ENCODE measurements at regions not wholly inside any gene's neighbourhood (a gene's known extent, or its start where the extent isn't known, plus 50 kb on each side); places are given as distances from the start of the nearest gene placed in this dataset.

GRCh38 chr20:52438326-52438963 is 246.9 kb upstream of the ZFP64 start:
- DNase-seq (ENCODE audit: low spot score), result no peak
- no peak overlapping the region for H3K27ac Mint-ChIP-seq
- H2AFZ ChIP-seq (replicated peaks), result no peak overlapping the region

GRCh38 chr20:52434453-52434852 is 242.9 kb upstream of the ZFP64 start:
- Mint-ChIP-seq H3K4me3 (no peak overlapping the region), H3K36me3 (no peaks in the 10 kb centered on the region), H3K27me3 (ENCODE audit: insufficient read depth, low read depth) (peaks cover 5% of the 10 kb centered on the region), H3K4me1 (no peaks in the 10 kb centered on the region), H3K9me3 (no peaks in the 10 kb centered on the region), H3K27ac (no peak overlapping the region)
- Histone ChIP-seq H3K27ac (no peak overlapping the region), H3K4me1 (no peaks in the 10 kb centered on the region), H3K36me3 (no peaks in the 10 kb centered on the region), H3K9me3 (ENCODE audit: low read depth) (no peaks in the 10 kb centered on the region), H3K9ac (no peak overlapping the region), H4K20me1 (ENCODE audit: low read depth) (no peaks in the 10 kb centered on the region), H2AFZ (replicated peaks) (no peak overlapping the region), H3K27me3 (no peaks in the 10 kb centered on the region), H3K4me2 (no peak overlapping the region), H3K79me2 (ENCODE audit: low read depth) (no peaks in the 10 kb centered on the region), H3K4me3 (no peak overlapping the region), H3F3A (ENCODE audit: low read depth) (no peaks in the 10 kb centered on the region)
- DNase-seq (ENCODE audit: low spot score), result no peak
- TF ChIP-seq EZH2 (IDR thresholded peaks at IDR 0.05), result no peak
- TF ChIP-seq CTCF (IDR thresholded peaks at IDR 0.05), result no peak
- no peak for TF ChIP-seq EZH2phosphoT487 (IDR thresholded peaks at IDR 0.05)

More at GRCh38 chr20:52438326-52438963, 246.9 kb upstream of the ZFP64 start:
- no peak overlapping the region for H3K4me2 ChIP-seq
- H3K9me3 Mint-ChIP-seq, result no peaks in the 10 kb centered on the region
- H3K36me3 ChIP-seq, result no peaks in the 10 kb centered on the region
- H3K4me1 ChIP-seq, result no peaks in the 10 kb centered on the region
- TF ChIP-seq CTCF (IDR thresholded peaks at IDR 0.05), result no peak
- TF ChIP-seq EZH2phosphoT487 (IDR thresholded peaks at IDR 0.05), result no peak
- H3K4me1 Mint-ChIP-seq, result no peaks in the 10 kb centered on the region
- no peak overlapping the region for H3K4me3 Mint-ChIP-seq
- no peak overlapping the region for H3K4me3 ChIP-seq
- H3F3A ChIP-seq (ENCODE audit: low read depth), result no peaks in the 10 kb centered on the region
- H3K27me3 ChIP-seq, result no peaks in the 10 kb centered on the region
- no peaks in the 10 kb centered on the region for H3K79me2 ChIP-seq (ENCODE audit: low read depth)
- H3K27me3 Mint-ChIP-seq (ENCODE audit: insufficient read depth, low read depth), result peaks cover 5% of the 10 kb centered on the region
- H3K9ac ChIP-seq, result no peak overlapping the region
- H3K27ac ChIP-seq, result no peak overlapping the region
- H4K20me1 ChIP-seq (ENCODE audit: low read depth), result no peaks in the 10 kb centered on the region
- H3K9me3 ChIP-seq (ENCODE audit: low read depth), result no peaks in the 10 kb centered on the region
- H3K36me3 Mint-ChIP-seq, result no peaks in the 10 kb centered on the region

- H3K4me1 Mint-ChIP-seq, result no peaks in the 10 kb centered on the region
- H3K4me3 Mint-ChIP-seq, result no peak overlapping the region
- no peaks in the 10 kb centered on the region for H3K27me3 ChIP-seq
These were observed 242.5 kb upstream of the ZFP64 start for GRCh38 chr20:52434041-52434425.

More at GRCh38 chr20:52434041-52434425, 242.5 kb upstream of the ZFP64 start:
- Histone ChIP-seq H3K27ac (no peak overlapping the region), H3K4me3 (no peak overlapping the region), H2AFZ (replicated peaks) (no peak overlapping the region), H3K79me2 (ENCODE audit: low read depth) (no peaks in the 10 kb centered on the region), H3K36me3 (no peaks in the 10 kb centered on the region), H3K4me1 (no peaks in the 10 kb centered on the region), H3K9ac (no peak overlapping the region), H3K4me2 (no peak overlapping the region), H4K20me1 (ENCODE audit: low read depth) (no peaks in the 10 kb centered on the region), H3K9me3 (ENCODE audit: low read depth) (no peaks in the 10 kb centered on the region), H3F3A (ENCODE audit: low read depth) (no peaks in the 10 kb centered on the region)
- Mint-ChIP-seq H3K9me3 (peaks cover 2% of the 10 kb centered on the region), H3K36me3 (no peaks in the 10 kb centered on the region), H3K27me3 (ENCODE audit: insufficient read depth, low read depth) (peaks cover 5% of the 10 kb centered on the region), H3K27ac (no peak overlapping the region)
- no peak for DNase-seq (ENCODE audit: low spot score)
- TF ChIP-seq EZH2phosphoT487 (IDR thresholded peaks at IDR 0.05) (no peak), CTCF (IDR thresholded peaks at IDR 0.05) (no peak), EZH2 (IDR thresholded peaks at IDR 0.05) (no peak)
